ENCODE measurements at regions not wholly inside any gene's neighbourhood (a gene's known extent, or its start where the extent isn't known, plus 50 kb on each side); places are given as distances from the start of the nearest gene placed in this dataset.
"Not testable (repeated sequence)": the region's sequence is repeated elsewhere in the genome, so short reads cannot be mapped to it uniquely, and the experiment has no call there.

DNA sequence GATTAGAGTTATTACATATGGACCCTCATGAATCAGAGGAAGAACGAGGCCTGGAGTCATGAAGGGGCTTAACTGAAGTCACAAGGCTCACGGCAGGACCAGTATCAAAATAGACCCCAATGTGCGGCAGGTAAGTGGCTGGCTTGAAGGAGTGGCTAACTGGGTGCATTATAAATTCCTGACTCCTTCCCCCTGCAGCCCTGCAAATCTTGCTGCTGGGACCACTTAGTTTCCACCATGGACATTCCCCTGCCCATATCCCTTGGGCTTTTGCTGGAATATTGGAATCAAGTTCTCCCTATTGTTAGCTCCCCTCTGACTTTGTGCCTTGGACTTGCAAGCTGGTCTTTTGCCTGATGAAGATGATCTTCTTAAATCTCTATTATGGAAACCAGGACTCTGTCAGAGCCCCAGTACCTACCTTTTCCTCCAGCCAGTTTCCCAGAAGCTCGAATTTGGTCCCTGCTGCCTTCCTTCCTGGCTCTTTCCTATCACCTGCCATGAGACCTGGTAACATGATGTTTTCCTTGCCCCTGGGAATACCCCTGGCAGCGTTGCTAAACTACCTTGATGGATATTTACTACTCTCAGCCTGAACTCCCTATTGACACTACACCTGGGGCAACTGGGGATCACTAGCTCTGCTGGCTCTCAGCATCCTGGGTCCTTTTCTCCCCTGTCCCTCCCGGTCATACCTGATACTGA lies 156.0 kb upstream of the JUN start:
- no peak for DNase-seq

DNA sequence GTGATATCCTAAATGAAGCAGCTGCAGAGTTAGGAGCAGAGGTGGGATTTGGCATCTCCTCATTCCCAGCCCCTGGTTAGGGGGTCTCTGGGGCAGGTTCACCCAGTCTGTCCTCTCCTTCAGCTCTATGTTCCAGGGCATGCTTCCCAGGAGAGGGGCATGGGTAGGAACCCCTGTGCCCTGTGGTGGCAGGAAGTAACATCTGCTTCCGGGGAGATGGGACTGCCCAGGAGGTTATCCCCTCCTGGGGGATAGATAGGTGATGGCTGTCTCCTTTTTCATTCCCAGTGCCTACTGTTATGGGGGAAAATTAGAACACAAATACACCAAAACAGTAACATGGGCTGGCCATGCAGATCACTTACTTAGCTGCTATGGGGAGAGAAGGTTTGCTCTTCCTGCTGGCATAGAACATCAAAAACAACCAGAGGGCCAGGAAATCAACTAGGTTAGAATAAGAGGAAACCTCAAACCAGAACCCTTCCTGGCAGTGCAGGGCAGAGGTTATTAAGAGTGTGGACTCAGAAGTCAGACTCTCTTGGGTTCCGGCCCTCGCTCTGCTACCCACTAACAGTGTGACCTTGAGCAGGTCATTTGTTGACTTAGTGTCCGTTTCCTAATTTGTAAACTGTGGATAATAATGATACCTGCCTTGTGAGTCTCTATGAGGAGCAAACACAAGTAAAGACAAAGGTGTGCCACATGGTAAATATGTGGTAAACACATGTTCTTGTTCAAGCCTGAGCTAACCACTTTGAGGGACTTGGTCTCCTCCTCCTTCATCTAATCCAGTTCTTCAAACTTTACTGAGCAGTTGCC lies 157.8 kb upstream of the JUN start:
- DNase-seq, result no peak

DNA sequence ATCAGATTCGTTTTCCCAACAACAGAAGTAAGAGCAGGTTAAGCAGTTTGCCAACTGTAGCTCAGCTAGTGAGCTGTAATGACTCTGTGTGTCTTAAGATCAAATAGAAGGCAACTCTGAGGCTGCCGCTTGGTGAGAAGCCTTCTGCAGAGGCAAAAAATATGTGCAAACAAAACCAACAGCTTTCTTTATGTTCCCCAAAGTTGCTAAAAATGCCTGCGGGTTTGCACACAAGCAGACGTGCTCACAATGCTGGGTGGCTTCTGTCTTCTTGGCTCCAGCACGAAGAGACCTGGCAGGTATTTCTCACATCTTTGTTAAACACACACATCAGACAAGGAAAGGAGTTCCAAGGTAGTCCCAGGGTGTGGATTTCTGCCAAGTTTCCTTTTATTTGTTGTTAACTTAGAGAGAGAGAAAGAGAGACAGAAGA lies 158.9 kb upstream of the JUN start:
- DNase-seq, result no peak

DNA sequence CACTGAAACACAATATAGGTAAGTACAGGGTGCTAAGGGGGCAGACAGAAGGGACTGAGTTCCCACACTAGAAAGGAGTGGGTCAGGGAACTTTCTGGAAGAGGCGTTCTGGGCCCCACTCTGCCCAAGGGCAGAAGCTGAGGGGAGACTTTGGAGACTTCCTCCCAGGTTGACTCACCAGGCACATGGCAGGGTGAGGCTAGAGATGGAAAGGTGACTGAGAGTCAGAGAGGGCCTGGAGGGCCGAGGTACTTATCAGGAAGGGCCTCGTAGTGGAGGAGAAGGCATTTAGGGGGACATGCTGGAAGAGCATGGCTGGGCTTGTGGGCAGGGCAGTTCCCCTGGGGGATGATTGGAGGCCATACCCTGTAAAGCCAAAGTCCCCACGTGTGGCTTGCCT lies 159.9 kb upstream of the JUN start:
- no peak for DNase-seq

DNA sequence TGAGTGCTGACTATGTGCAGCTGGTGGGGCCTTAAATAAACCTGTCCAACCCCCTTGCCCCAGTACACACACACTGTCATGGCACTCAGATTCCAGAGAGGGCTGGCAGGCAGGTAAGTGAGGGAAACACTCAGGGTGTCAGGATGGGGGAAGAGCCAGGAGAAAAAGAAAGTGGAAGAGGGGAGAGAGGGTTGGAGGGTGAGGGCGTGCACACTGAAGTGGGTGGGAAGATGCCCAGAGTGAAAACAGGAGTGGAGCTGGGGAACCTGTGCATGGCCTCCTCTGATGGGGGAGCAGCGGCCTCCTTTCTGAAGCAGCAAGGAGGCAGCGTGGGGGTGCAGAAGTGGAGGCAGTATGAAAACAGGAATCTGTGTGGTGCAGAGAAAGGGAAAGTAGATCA lies 160.6 kb upstream of the JUN start:
- no peak for DNase-seq

DNA sequence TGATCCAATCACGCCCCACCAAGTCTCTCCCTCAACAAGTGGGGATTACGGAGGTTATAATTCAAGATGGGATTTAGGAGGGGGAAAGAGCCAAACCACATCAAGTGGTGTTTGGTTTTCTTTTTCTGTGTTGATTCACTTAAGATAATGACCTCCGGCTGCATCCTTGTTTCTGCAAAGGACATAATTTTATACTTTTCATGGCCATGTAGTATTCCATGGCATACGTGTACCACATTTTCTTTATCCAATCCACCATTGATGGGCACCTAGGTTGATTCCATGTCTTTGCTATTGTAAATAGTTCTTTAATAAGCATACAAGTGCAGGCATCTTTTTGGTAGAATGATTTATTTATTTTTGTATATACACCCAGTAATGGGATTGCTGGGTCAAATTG lies 162.5 kb upstream of the JUN start:
- DNase-seq, result no peak

DNA sequence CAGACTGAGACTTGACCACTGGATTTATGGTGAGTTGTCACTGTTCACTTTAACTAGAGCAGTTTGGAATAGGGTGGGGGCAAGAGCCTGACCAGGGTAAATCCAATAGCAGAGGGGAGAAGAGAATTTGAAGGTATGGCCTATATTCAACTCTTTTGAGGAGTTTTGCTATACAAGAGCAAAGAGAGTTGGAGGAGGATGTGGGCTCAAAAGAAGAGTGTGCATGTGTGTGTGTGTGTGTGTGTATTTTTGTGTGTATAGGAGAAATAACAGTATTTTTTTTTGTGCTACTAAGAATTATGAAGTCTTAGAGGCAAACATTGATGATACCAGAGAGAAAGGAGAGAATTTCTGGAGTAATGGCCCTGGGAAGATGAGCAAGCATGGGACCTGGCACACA lies 164.8 kb upstream of the JUN start:
- DNase-seq, result no peak

DNA sequence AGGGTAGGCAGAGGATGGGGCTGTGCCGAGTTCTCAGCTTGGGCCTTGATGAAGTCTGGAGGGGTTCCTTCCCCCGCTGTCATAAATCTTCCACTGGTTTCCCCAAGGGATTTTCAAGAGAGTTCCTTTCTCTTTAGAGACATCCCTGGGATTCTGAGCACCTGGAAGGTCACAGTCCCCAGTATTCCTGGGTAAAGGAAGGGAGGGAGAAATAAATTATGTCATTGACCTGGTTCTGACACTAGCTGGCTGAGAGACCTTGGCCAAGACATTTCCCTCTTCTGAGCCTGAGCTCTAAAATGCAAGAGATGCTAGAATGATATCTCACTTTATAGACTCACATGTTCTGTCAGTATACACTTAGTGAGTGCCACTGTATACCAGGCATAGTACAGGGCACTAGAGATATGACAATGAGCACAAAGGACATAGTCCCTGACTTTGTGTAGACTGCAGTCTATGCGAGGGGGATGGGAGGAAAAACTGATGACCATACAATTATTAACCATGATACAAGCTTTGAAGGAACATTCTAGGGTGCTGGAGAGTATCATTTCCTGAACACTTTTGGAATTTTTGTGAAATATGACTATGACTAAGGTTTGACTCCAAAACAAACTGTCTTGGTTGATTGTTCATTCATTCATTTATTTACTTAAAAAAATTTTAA lies 165.8 kb upstream of the JUN start:
- no peak for DNase-seq

DNA sequence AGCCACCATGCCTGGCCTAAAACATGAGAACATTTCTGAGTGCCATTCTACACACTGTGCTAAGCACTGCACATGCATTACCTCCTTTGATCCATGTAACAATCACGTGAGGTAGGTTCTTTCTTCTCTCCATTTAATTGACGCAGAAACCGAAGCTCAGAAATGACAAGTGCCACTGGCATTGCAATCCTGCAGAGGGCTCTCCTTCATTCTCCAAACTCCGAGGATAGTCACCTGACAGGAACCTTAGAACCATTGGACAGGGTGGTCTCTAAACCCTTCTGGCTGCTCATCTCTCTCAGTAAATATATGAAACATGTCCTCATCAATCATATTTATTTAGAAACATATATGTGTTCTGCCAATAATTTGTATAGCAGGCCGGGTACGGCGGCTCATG lies 167.1 kb upstream of the JUN start:
- DNase-seq, result no peak

DNA sequence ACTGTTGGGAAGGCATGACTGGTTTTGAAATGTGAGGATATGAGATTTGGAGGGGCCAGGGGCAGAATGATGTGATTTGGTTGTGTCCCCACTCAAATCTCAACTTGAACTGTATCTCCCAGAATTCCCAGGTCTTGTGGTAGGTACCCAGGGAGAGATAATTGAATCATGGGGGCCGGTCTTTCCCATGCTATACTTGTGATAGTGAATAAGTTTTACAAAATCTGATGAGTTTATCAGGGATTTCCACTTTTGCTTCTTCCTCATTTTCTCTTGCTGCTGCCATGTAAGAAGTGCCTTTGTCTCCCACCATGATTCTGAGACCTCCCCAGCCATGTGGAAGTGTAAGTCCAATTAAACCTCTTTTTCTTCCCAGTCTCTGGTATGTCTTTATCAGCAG lies 170.1 kb upstream of the JUN start:
- DNase-seq, result not testable (repeated sequence)

DNA sequence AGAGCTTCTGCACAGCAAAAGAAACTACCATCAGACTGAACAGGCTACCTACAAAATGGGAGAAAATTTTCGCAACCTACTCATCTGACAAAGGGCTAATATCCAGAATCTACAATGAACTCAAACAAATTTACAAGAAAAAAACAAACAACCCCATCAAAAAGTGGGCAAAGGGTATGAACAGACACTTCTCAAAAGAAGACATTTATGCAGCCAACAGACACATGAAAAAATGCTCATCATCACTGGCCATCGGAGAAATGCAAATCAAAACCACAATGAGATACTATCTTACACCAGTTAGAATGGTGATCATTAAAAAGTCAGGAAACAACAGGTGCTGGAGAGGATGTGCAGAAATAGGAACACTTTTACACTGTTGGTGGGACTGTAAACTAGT lies 179.4 kb upstream of the JUN start:
- DNase-seq, result not testable (repeated sequence)

DNA sequence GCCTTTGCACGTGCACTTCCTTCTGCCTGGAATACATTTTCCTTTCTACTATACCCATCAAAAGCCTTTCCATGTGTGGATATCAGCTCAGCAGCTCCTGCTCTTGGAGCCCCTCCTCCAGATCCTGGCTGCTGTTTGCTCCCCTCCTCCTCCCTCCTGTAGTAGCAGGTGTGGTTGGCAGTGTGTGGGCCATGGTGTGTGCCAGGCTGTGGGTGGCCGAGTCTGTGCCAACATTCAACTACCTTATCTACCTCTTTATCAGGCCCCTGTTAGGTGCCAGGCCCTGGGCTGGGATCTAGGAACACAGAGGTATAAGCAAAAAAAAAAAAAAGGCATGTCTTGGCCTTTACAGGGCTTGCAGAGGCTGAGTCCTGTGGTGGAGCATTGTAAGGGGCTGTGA lies 180.6 kb upstream of the JUN start:
- DNase-seq, result no peak

DNA sequence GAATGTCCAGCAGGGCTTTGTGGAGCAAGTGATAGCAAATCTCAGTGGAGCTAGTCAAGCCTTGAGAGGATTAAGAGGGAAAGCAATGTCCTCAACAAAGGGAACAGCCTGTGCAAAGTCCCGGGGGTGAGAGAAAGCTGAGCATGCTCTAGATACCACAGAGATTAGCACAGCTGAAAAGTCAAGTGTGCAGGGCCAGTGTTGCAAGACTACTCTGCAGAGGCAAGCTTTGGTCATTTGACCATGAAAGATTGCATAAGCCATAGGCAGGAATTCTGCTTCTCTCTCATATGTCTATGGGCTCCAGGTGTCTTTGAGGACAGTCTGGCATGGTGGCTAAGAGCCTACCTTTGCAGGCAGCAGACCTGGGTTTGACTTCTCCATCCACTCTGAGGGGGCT lies 181.0 kb upstream of the JUN start:
- DNase-seq, result peak; percentile 22

DNA sequence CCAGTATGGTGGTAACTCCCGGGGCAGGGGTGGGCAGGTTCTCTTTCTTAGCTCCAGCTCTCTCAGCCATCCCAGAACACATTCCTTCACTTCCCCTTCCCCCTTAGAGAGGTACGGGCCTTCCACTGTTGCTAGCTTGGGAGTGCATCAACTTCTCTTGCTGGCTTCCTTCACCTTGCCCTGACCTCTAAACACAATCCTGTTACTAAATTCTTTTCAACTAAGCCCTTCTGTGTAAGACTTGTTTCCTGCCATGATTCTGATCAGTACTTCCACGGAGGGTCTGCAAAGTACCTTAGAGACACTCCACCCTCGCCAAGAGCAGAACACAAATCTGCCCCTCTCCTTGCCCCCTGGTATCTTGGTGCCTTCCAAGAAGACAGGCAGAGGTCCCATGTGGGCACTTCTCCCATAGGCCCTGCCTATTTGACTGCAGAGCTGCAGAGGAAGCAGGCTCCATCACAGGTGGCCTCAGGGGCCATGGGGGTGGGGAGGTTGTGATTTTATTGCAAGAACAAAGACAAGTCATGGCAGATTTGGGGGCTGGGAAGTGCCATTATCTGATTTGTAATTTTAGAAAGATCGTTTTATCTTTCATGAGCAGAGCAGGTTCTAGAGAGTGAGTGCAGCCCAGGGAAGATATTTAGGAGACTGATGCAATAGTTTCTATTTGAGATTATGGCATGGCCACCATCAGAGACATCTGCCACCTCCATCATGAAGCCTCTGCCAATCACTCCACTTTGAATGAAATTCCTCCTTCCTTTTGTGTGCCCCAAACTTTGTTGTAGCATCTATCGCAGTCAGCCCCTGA lies 182.5 kb upstream of the JUN start:
- DNase-seq, result no peak

DNA sequence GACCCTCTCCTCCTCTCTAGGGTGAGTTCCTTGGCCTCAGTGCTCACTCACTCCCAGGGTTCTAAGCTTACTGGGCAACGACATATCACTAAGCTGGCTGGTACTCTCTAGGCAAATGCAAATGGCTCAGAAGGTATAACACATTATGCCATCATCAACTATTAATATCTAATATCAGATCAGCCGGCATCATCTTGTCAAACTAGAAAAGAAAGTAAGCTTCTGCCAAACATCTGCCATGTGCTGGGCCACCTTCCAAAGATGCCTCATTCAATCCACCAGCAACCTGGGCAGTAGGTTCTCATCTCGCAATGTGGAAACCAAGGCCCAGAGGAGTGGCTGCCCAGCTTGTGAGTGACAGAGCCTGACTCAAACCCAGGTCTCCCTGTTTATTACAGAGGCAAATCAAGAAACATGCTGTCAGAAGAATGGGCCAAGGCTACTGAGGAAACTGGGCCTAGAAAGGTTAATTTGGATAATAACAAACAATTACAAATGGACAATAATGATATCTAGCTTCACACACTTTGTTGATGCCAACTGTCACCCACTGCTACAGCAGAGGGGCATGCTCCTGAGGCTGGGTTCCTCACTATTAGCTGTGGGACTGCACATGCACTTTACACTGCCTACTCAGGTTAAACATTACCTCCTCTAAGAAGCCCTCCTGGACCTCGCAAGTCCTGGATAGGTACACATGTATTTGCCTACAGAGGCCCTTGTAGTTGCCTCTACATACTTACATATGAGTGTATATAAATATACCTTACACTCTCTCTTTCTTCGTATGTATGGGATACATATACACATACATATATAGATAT lies 183.3 kb upstream of the JUN start:
- no peak for DNase-seq

DNA sequence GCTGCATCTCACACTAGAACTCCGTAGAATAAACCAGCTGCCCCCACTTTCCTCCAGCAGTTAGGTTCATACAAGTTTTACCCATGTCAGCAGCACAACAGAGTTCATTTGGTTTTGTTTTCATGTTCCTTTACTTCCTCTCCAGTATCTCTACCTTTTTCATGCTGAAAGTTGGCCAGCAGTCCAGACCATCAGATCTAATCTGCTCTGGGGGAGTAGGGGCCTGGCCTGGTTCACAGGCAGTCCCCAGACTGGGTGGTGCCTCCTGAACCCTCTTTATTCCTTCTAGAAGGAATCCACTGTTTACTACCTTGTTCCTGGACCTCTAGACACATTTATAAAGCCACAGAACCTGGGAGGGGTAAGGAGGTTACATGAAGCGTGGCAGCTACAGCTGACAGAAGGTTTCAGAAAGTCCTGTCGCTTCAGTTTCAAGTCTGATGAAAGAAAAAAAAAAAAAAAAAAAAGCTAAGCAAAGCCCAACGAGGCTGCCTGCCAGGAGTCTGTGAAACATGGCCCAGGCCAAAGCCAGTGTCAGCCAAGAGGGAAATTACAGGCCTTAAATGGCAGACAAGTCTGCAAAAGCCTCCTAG lies 184.6 kb upstream of the JUN start:
- peak; percentile 35 for DNase-seq

DNA sequence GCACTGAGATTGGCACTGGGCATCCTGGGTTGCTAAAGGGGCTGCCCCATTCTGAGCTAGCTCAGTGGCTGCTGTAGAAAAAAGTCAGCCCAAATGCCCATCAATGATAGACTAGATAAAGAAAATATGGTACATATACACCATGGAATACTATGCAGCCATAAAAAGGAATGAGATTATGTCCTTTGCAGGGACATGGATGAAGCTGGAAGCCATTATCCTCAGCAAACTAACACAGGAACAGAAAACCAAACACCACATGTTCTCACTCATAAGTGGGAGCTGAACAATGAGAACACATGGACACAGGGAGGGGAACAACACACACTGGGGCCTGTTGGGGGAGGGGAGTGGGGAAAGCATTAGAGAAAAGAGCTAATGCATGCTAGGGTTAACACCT lies 185.3 kb upstream of the JUN start:
- not testable (repeated sequence) for DNase-seq

DNA sequence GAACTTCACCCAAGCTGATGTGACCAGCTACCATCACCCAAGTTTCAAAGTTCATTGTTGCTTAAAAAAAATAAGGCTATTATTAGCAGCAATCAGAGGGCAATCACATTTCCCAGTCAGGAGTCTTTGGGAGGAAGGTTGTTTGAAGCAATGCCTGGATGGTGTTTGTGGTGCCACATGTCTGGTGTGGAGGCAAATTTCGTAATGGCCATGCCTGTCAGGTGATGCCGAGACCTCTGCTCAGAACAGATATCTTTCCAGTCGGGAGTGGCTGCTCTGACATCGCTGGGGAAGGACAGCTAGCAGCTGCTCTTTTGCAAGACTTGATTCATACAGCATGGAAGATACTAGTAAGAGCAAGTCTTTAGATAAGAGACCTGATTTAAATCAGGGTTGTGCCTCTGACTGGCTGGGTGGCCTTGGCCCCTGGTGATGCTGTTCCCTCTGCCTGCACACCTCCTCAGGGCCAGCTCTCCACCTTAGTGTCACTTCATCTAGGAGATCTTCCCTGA lies 187.8 kb upstream of the JUN start:
- peak; percentile 5 for DNase-seq

DNA sequence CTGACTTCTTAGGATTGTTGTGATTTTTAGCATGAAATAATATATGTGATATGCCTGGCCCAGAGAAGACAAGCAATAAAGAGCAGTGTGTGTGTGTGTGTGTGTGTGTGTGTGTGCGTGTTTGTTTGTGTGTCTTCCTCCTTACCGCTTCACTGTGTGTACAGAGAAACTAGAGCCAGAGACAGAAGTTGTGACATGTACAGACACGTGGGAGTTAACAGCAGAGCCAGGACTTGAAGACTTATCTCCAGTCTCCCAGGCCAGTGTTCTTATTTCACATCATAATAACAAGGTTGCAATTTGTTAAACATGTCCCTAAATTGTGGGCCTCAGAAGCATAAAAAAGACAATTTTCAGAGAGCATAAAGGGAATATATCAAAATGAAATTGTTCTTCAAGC lies 192.0 kb upstream of the JUN start:
- DNase-seq, result peak; percentile 8

DNA sequence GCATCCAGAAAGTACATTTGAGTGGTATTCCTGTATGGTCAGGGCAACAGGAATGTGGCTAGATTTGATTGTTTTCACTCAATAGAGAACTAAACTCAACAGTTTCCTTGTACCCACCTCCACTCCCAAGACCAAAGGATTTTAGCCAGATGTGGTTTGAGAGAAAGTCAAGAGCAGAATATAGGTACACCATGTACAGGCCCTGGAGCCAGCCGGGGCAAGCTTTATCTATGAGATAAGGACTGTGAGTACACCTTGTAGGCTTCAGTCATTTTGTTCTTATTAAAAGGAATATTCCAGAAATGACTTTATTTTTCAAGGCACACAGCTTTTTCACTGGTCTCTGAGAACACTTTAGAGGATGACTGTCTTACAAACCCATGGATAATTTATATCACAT lies 192.4 kb upstream of the JUN start:
- no peak for DNase-seq

DNA sequence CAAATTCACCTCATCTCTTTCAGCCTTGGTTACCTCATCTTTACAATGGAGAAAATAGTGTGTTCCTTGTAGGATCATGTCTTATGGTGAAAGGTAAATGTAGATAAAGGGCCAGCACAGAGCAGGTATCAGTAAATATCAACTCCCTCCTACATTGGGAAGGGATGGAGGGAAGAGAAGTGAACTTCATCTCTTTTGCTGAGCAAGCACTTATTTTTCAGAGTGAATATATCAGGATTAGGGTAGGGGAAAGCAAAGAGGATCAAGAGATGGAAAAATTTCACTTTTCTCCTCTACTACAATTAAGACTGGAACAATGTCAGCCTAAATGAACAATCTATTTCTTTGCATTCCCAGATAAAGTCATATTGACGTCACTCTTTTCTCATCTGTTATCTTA lies 193.8 kb upstream of the JUN start:
- DNase-seq, result no peak

DNA sequence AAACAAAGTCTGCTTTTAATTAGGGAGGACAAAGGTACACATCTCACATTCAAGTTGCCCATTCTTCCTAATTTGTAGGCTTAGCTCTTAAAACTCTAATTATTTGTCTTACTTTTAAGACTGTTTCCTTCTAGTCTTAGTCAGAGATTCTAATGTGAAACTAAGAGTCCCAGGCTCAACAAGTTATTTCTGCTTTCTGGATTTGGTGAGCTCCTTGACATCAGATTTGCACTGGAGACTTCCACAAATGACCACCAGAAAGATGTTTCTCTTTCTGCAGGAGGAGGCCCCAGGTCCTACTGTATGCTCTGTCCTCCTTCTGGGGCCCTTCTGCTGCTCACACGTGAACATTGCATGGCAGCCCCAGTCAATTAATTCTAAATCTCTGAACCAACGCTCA lies 194.2 kb upstream of the JUN start:
- no peak for DNase-seq

Measured in hematopoietic multipotent progenitor cell treated with erythropoietin and hydrocortisone succinate and interleukin-3 and kit ligand, for 6 days (in vitro differentiated cells).